Nephron progenitor cell (in vitro differentiated cells): ENCODE measurements at regions not wholly inside any gene's neighbourhood (a gene's known extent, or its start where the extent isn't known, plus 50 kb on each side); places are given as distances from the start of the nearest gene placed in this dataset.

Source experiments
- DNase-seq: peaks from one replicate; pipeline ENCODE4 v3.0.0; 2021
- H3K27ac Mint-ChIP-seq: 2 replicates; pipeline ENCODE4 v1.8.0; 2021; ENCODE audit warnings: mild to moderate bottlenecking, moderate library complexity, mixed read lengths
- H3K27me3 Mint-ChIP-seq: 2 replicates; pipeline ENCODE4 v1.8.0; 2021; ENCODE audit warnings: mild to moderate bottlenecking, low read depth, mixed read lengths; ENCODE audit not compliant: poor library complexity
- H3K36me3 Mint-ChIP-seq: 2 replicates; pipeline ENCODE4 v1.8.0; 2021; ENCODE audit warnings: low read depth, mixed read lengths
- H3K4me1 Mint-ChIP-seq: 2 replicates; pipeline ENCODE4 v1.8.0; 2021; ENCODE audit warnings: mixed read lengths
- H3K4me3 Mint-ChIP-seq: 2 replicates; pipeline ENCODE4 v1.8.0; 2021; ENCODE audit warnings: mild to moderate bottlenecking, moderate library complexity, mixed read lengths
- H3K9me3 Mint-ChIP-seq: 2 replicates; pipeline ENCODE4 v1.8.0; 2021; ENCODE audit warnings: mild to moderate bottlenecking, moderate library complexity, mixed read lengths
- TF ChIP-seq, protein P1 (sequence below): fragments of 200-600 bp; sonication (generic); IDR thresholded peaks from 2 replicates; pipeline ENCODE4 v1.5.0; 2021; ENCODE audit warnings: antibody characterized with exemption

DNA sequence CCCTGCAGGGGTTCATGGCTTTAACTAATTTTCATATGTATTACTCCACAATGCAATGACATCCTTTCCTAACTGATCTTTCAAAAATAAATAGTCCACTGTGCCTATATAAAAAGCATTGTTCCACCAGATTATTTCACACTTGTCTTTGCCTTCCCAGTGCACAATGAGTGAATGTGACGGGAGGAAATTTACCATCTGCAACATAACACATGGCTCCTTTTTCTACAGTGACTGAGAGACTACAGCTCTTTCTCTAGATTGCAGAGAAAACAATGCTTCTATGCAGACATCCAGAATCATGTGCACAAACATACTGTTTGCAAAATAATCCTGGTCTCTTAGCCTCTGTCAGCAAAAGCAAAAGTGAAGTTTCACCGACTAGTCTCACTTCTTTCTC, 483.7 kb upstream of the PIK3R1 start:
- peaks cover 16% of the 10 kb centered on the region for H3K4me1 Mint-ChIP-seq
- H3K27ac Mint-ChIP-seq: no peak overlapping the region
- H3K4me3 Mint-ChIP-seq: no peak overlapping the region
- H3K9me3 Mint-ChIP-seq: peaks cover 28% of the 10 kb centered on the region
- peaks cover 15% of the 10 kb centered on the region for H3K36me3 Mint-ChIP-seq
- peaks cover 3% of the 10 kb centered on the region for H3K27me3 Mint-ChIP-seq
- TF ChIP-seq, protein P1, sequence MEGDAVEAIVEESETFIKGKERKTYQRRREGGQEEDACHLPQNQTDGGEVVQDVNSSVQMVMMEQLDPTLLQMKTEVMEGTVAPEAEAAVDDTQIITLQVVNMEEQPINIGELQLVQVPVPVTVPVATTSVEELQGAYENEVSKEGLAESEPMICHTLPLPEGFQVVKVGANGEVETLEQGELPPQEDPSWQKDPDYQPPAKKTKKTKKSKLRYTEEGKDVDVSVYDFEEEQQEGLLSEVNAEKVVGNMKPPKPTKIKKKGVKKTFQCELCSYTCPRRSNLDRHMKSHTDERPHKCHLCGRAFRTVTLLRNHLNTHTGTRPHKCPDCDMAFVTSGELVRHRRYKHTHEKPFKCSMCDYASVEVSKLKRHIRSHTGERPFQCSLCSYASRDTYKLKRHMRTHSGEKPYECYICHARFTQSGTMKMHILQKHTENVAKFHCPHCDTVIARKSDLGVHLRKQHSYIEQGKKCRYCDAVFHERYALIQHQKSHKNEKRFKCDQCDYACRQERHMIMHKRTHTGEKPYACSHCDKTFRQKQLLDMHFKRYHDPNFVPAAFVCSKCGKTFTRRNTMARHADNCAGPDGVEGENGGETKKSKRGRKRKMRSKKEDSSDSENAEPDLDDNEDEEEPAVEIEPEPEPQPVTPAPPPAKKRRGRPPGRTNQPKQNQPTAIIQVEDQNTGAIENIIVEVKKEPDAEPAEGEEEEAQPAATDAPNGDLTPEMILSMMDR: no peak
- no peak for DNase-seq

- Mint-ChIP-seq H3K4me1 (peaks cover 16% of the 10 kb centered on the region), H3K9me3 (peaks cover 24% of the 10 kb centered on the region), H3K27ac (peak overlapping the region; percentile 61), H3K4me3 (no peak overlapping the region), H3K36me3 (peaks cover 16% of the 10 kb centered on the region), H3K27me3 (peaks cover 3% of the 10 kb centered on the region)
- DNase-seq: no peak
- TF ChIP-seq, protein P1: no peak
Measured at GRCh38 chr5:67730917-67731474, 484.6 kb upstream of the PIK3R1 start.

DNA sequence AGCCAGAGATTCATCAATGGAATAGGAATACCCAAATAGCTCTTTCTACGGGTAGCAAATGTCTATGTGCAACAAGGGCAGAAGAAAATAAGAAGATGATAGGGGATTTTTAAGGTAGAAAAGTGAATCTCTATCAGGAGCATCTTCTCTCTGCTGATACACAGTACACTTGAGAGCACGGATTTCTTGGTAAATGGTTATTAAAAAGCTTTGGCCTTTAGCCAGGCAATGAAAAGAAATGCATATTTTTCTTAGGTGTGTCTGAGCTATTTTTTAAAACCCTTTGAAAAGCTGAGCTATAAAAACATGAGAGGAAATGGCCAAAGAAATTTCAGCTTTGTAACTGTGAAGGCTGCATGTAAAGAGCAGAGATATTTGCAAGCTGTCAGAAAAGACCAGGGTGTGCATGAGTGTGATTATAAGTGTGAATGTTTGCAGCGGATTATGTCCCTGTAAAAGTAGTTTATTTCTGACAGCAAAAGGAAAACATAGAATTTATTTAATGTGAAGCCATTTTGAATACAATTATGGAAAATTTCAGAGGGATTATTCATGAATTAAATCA, 487.1 kb upstream of the PIK3R1 start:
- Mint-ChIP-seq H3K4me3 (no peak overlapping the region), H3K4me1 (peaks cover 21% of the 10 kb centered on the region), H3K36me3 (peaks cover 18% of the 10 kb centered on the region), H3K27ac (no peak overlapping the region), H3K9me3 (peaks cover 16% of the 10 kb centered on the region), H3K27me3 (peaks cover 1% of the 10 kb centered on the region)
- TF ChIP-seq, protein P1: no peak
- DNase-seq: no peak

- peaks cover 18% of the 10 kb centered on the region for H3K36me3 Mint-ChIP-seq
- peaks cover 18% of the 10 kb centered on the region for H3K9me3 Mint-ChIP-seq
Measured at GRCh38 chr5:67725604-67726003, 490.0 kb upstream of the PIK3R1 start.

GRCh38 chr5:67724412-67725135, 491.0 kb upstream of the PIK3R1 start:
- H3K27ac Mint-ChIP-seq: no peak overlapping the region
- H3K36me3 Mint-ChIP-seq: peaks cover 18% of the 10 kb centered on the region
- H3K4me3 Mint-ChIP-seq: no peak overlapping the region
- peaks cover 14% of the 10 kb centered on the region for H3K4me1 Mint-ChIP-seq
- peaks cover 23% of the 10 kb centered on the region for H3K9me3 Mint-ChIP-seq
- DNase-seq: no peak
- no peaks in the 10 kb centered on the region for H3K27me3 Mint-ChIP-seq
- TF ChIP-seq, protein P1: no peak

More at GRCh38 chr5:67725604-67726003, 490.0 kb upstream of the PIK3R1 start:
- no peak for DNase-seq
- no peaks in the 10 kb centered on the region for H3K27me3 Mint-ChIP-seq
- H3K27ac Mint-ChIP-seq: no peak overlapping the region
- TF ChIP-seq, protein P1: no peak
- H3K4me3 Mint-ChIP-seq: no peak overlapping the region
- peaks cover 12% of the 10 kb centered on the region for H3K4me1 Mint-ChIP-seq
